Activated CD4-positive, alpha-beta T cell treated with anti-CD3 and anti-CD28 coated beads, Interleukin-2, amount 10 ng/mL, durations not matched to agents 7 days and 5 days (primary cell): ENCODE measurements at regions not wholly inside any gene's neighbourhood (a gene's known extent, or its start where the extent isn't known, plus 50 kb on each side); places are given as distances from the start of the nearest gene placed in this dataset.
"Not testable (repeated sequence)": the region's sequence is repeated elsewhere in the genome, so short reads cannot be mapped to it uniquely, and the experiment has no call there.

ENCODE experiments used
- CTCF ChIA-PET: fragments of 350-600 bp; sonication (Branson Sonifier 250); formaldehyde crosslinking; loops from one replicate; lab custom pipeline; 2021; ENCODE audit warnings: antibody characterized with exemption; lab: Charles Lee
- POLR2A ChIA-PET: fragments of 350-600 bp; sonication (Branson Sonifier 250); formaldehyde crosslinking; loops from one replicate; lab custom pipeline; 2021; ENCODE audit warnings: antibody characterized with exemption; lab: Charles Lee
- DNase-seq: peaks from one replicate; pipeline ENCODE4 v3.0.0-alpha.2; 2020
- H3K27ac Mint-ChIP-seq: one replicate; pipeline ENCODE4 v1.8.0; 2021; ENCODE audit warnings: mild to moderate bottlenecking, moderate library complexity, mixed read lengths
- H3K27me3 Mint-ChIP-seq: one replicate; pipeline ENCODE4 v1.8.0; 2021; ENCODE audit warnings: mixed read lengths
- H3K36me3 Mint-ChIP-seq: one replicate; pipeline ENCODE4 v1.8.0; 2021; ENCODE audit warnings: low read depth, mixed read lengths
- H3K4me1 Mint-ChIP-seq: one replicate; pipeline ENCODE4 v1.8.0; 2021; ENCODE audit warnings: mixed read lengths
- H3K4me3 Mint-ChIP-seq: one replicate; pipeline ENCODE4 v1.8.0; 2021; ENCODE audit warnings: mild to moderate bottlenecking, moderate library complexity, mixed read lengths
- H3K9me3 Mint-ChIP-seq: one replicate; pipeline ENCODE4 v1.8.0; 2021; ENCODE audit warnings: mixed read lengths

- DNase-seq, CTCF ChIA-PET, H3K4me1 Mint-ChIP-seq, POLR2A ChIA-PET, H3K9me3 Mint-ChIP-seq, H3K4me3 Mint-ChIP-seq, H3K27me3 Mint-ChIP-seq, H3K27ac Mint-ChIP-seq, H3K36me3 Mint-ChIP-seq: not testable (repeated sequence)
Measured at GRCh38 chr1:228611707-228612106, 123.6 kb upstream of the RHOU start.

- POLR2A ChIA-PET, CTCF ChIA-PET, H3K27me3 Mint-ChIP-seq, H3K9me3 Mint-ChIP-seq, DNase-seq, H3K27ac Mint-ChIP-seq, H3K4me3 Mint-ChIP-seq, H3K4me1 Mint-ChIP-seq, H3K36me3 Mint-ChIP-seq: not testable (repeated sequence)
Measured at GRCh38 chr1:228622002-228622716, 113.1 kb upstream of the RHOU start.

- DNase-seq, CTCF ChIA-PET, H3K36me3 Mint-ChIP-seq, POLR2A ChIA-PET, H3K27me3 Mint-ChIP-seq, H3K4me1 Mint-ChIP-seq, H3K9me3 Mint-ChIP-seq, H3K27ac Mint-ChIP-seq, H3K4me3 Mint-ChIP-seq: not testable (repeated sequence)
Measured at GRCh38 chr1:228626481-228626880, 108.8 kb upstream of the RHOU start.

- DNase-seq, H3K27ac Mint-ChIP-seq, H3K9me3 Mint-ChIP-seq, H3K36me3 Mint-ChIP-seq, POLR2A ChIA-PET, CTCF ChIA-PET, H3K27me3 Mint-ChIP-seq, H3K4me3 Mint-ChIP-seq, H3K4me1 Mint-ChIP-seq: not testable (repeated sequence)
Measured at GRCh38 chr1:228632858-228633257, 102.4 kb upstream of the RHOU start.

- H3K4me3 Mint-ChIP-seq, H3K27ac Mint-ChIP-seq, H3K27me3 Mint-ChIP-seq, H3K36me3 Mint-ChIP-seq, H3K9me3 Mint-ChIP-seq, POLR2A ChIA-PET, CTCF ChIA-PET, H3K4me1 Mint-ChIP-seq: not testable (repeated sequence)
- DNase-seq, result peak; percentile 53
Measured at GRCh38 chr1:228635304-228635703, 100.0 kb upstream of the RHOU start.

GRCh38 chr1:228637529-228637928, 97.8 kb upstream of the RHOU start:
- H3K36me3 Mint-ChIP-seq, CTCF ChIA-PET, H3K27ac Mint-ChIP-seq, H3K4me1 Mint-ChIP-seq, H3K27me3 Mint-ChIP-seq, DNase-seq, POLR2A ChIA-PET, H3K9me3 Mint-ChIP-seq, H3K4me3 Mint-ChIP-seq: not testable (repeated sequence)

- peak; percentile 58 for DNase-seq
- ChIA-PET POLR2A (no interaction called here), CTCF (no interaction called here)
- peak overlapping the region; percentile 85 for H3K4me3 Mint-ChIP-seq
- no peaks in the 10 kb centered on the region for H3K9me3 Mint-ChIP-seq
- peaks cover 27% of the 10 kb centered on the region for H3K4me1 Mint-ChIP-seq
- peaks cover 44% of the 10 kb centered on the region for H3K27me3 Mint-ChIP-seq
- H3K27ac Mint-ChIP-seq, result peak overlapping the region; percentile 81
- peaks cover 2% of the 10 kb centered on the region for H3K36me3 Mint-ChIP-seq
Measured at GRCh38 chr1:228646717-228647522, 88.4 kb upstream of the RHOU start.

GRCh38 chr1:228647523-228648444, 87.5 kb upstream of the RHOU start:
- peaks cover 2% of the 10 kb centered on the region for H3K36me3 Mint-ChIP-seq
- peak; percentile 24 for DNase-seq
- no peaks in the 10 kb centered on the region for H3K9me3 Mint-ChIP-seq
- peaks cover 49% of the 10 kb centered on the region for H3K27me3 Mint-ChIP-seq
- peak overlapping the region; percentile 85 for H3K4me3 Mint-ChIP-seq
- peak overlapping the region; percentile 81 for H3K27ac Mint-ChIP-seq
- ChIA-PET POLR2A (no interaction called here), CTCF (no interaction called here)
- H3K4me1 Mint-ChIP-seq, result peaks cover 29% of the 10 kb centered on the region

GRCh38 chr1:228648647-228649383, 86.5 kb upstream of the RHOU start:
- peaks cover 52% of the 10 kb centered on the region for H3K27me3 Mint-ChIP-seq

GRCh38 chr1:228650141-228650540, 85.1 kb upstream of the RHOU start:
- H3K36me3 Mint-ChIP-seq, result peaks cover 4% of the 10 kb centered on the region
- H3K27ac Mint-ChIP-seq, result no peak overlapping the region
- no peak overlapping the region for H3K4me3 Mint-ChIP-seq
- ChIA-PET POLR2A (no interaction called here), CTCF (no interaction called here)
- no peaks in the 10 kb centered on the region for H3K9me3 Mint-ChIP-seq
- H3K4me1 Mint-ChIP-seq, result peaks cover 29% of the 10 kb centered on the region
- peaks cover 53% of the 10 kb centered on the region for H3K27me3 Mint-ChIP-seq
- DNase-seq, result no peak

More at GRCh38 chr1:228648647-228649383, 86.5 kb upstream of the RHOU start:
- Mint-ChIP-seq H3K27ac (no peak overlapping the region), H3K4me3 (peak overlapping the region; percentile 85), H3K4me1 (peaks cover 29% of the 10 kb centered on the region), H3K36me3 (peaks cover 2% of the 10 kb centered on the region), H3K9me3 (no peaks in the 10 kb centered on the region)
- CTCF ChIA-PET, result no interaction called here
- no peak for DNase-seq
- POLR2A ChIA-PET, result no interaction called here

GRCh38 chr1:228650946-228651345, 84.3 kb upstream of the RHOU start:
- H3K36me3 Mint-ChIP-seq, result peaks cover 4% of the 10 kb centered on the region
- DNase-seq, result no peak
- no peak overlapping the region for H3K4me3 Mint-ChIP-seq
- peaks cover 29% of the 10 kb centered on the region for H3K4me1 Mint-ChIP-seq
- CTCF ChIA-PET, result no interaction called here
- peaks cover 58% of the 10 kb centered on the region for H3K27me3 Mint-ChIP-seq
- POLR2A ChIA-PET, result no interaction called here
- H3K27ac Mint-ChIP-seq, result no peak overlapping the region
- no peaks in the 10 kb centered on the region for H3K9me3 Mint-ChIP-seq

GRCh38 chr1:228652116-228652515, 83.2 kb upstream of the RHOU start:
- no peak for DNase-seq
- H3K9me3 Mint-ChIP-seq, result no peaks in the 10 kb centered on the region
- POLR2A ChIA-PET, result no interaction called here
- peaks cover 54% of the 10 kb centered on the region for H3K27me3 Mint-ChIP-seq
- H3K36me3 Mint-ChIP-seq, result peaks cover 4% of the 10 kb centered on the region
- H3K27ac Mint-ChIP-seq, result no peak overlapping the region
- no peak overlapping the region for H3K4me3 Mint-ChIP-seq
- peaks cover 25% of the 10 kb centered on the region for H3K4me1 Mint-ChIP-seq
- CTCF ChIA-PET, result no interaction called here
